ENCODE measurements at regions not wholly inside any gene's neighbourhood (a gene's known extent, or its start where the extent isn't known, plus 50 kb on each side); places are given as distances from the start of the nearest gene placed in this dataset.
"Not testable (repeated sequence)": the region's sequence is repeated elsewhere in the genome, so short reads cannot be mapped to it uniquely, and the experiment has no call there.

DNA sequence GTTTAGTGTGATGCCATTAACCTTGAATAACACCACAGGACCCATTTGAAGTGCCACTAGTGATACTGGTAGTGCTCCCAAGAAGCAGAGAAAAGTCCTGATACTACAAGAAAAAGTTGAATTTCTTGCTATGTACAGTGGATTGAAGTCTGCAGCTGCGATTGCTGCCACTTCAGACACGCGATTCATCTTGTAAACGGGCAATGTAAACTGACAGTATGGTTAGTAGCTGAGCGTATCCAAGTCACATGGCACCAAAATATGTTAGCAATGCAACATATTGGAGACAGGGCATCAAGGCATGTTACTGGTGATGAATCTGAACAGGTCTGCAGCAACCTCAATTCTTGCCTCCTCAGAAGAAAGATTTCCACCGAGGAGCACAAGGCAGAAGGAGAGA, 238.9 kb downstream of the HS3ST3B1 start:
- TF ChIP-seq, protein P1, sequence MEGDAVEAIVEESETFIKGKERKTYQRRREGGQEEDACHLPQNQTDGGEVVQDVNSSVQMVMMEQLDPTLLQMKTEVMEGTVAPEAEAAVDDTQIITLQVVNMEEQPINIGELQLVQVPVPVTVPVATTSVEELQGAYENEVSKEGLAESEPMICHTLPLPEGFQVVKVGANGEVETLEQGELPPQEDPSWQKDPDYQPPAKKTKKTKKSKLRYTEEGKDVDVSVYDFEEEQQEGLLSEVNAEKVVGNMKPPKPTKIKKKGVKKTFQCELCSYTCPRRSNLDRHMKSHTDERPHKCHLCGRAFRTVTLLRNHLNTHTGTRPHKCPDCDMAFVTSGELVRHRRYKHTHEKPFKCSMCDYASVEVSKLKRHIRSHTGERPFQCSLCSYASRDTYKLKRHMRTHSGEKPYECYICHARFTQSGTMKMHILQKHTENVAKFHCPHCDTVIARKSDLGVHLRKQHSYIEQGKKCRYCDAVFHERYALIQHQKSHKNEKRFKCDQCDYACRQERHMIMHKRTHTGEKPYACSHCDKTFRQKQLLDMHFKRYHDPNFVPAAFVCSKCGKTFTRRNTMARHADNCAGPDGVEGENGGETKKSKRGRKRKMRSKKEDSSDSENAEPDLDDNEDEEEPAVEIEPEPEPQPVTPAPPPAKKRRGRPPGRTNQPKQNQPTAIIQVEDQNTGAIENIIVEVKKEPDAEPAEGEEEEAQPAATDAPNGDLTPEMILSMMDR (conservative IDR thresholded peaks at IDR 0.05): no peak
- Mint-ChIP-seq H3K27me3 (no peaks in the 10 kb centered on the region), H3K36me3 (no peaks in the 10 kb centered on the region), H3K27ac (no peak overlapping the region), H3K9me3 (peaks cover 7% of the 10 kb centered on the region), H3K4me3 (no peak overlapping the region), H3K4me1 (ENCODE audit: unreplicated experiment) (no peaks in the 10 kb centered on the region)
- DNase-seq (ENCODE audit: extremely low spot score, unreplicated experiment): no peak

DNA sequence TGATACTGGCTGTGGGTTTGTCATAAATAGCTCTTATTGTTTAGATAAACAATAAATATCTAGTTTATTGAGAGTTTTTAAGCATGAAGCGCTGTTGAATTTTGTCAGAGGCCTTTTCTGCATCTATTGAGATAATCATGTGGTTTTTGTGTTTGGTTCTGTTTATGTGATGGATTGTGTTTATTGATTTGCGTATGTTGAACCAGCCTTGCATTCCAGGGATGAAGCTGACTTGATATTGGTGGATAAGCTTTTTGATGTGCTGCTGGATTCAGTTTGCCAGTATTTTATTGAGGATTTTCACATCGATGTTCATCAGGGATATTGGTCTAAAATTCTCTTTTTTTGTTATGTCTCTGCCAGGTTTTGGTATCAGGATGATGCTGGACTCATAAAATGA, 231.4 kb downstream of the HS3ST3B1 start:
- not testable (repeated sequence) for H3K36me3 Mint-ChIP-seq; H3K4me3 Mint-ChIP-seq; H3K4me1 Mint-ChIP-seq (ENCODE audit: unreplicated experiment); H3K27ac Mint-ChIP-seq; H3K27me3 Mint-ChIP-seq; DNase-seq (ENCODE audit: extremely low spot score, unreplicated experiment)
- H3K9me3 Mint-ChIP-seq: peaks cover 10% of the 10 kb centered on the region

DNA sequence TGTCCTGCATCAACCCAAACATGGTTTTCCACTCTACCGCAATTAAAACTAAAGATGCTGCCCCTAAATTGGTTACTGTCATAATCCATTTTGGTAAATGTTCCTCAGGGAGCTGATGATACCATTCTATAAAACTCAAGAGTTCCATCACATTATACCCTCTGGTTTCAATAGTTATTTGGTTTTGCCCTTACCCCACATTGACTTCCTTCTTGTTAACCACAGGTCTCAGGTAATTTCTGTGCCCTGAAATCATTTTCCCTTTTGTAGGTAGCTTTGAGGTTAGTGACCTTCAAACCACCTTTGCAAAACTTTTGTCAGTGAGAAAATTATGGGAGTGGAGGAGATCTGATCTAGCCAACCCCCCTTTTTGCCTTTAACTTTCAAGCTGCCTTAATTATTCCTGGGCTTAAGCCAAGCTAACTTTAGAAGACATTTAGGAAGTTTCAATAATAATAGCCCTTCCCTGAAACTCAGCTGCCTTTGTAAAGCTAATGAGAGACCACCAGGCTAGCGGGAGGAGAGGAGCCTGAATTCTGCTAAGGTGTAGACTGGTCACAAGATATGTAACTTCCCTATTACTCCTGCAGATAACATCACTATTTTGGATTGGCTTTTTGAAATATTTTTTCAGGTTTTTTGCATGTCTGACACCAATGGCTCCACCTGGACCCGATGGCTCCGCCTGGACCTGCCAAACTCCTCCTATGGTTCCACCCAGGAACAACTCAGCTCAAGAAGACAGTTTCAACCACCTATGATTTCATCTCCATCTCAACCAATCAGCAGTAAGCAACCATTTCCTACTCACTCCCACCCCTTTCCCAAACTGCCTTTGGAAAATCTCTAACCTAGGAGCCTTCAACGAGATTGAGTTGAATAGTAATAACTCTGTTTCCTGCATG, 224.9 kb downstream of the HS3ST3B1 start:
- no peaks in the 10 kb centered on the region for H3K9me3 Mint-ChIP-seq
- H3K27me3 Mint-ChIP-seq: no peaks in the 10 kb centered on the region
- TF ChIP-seq, protein P1 (conservative IDR thresholded peaks at IDR 0.05): no peak
- no peaks in the 10 kb centered on the region for H3K4me1 Mint-ChIP-seq (ENCODE audit: unreplicated experiment)
- H3K27ac Mint-ChIP-seq: no peak overlapping the region
- no peak overlapping the region for H3K4me3 Mint-ChIP-seq
- no peaks in the 10 kb centered on the region for H3K36me3 Mint-ChIP-seq
- DNase-seq (ENCODE audit: extremely low spot score, unreplicated experiment): no peak

DNA sequence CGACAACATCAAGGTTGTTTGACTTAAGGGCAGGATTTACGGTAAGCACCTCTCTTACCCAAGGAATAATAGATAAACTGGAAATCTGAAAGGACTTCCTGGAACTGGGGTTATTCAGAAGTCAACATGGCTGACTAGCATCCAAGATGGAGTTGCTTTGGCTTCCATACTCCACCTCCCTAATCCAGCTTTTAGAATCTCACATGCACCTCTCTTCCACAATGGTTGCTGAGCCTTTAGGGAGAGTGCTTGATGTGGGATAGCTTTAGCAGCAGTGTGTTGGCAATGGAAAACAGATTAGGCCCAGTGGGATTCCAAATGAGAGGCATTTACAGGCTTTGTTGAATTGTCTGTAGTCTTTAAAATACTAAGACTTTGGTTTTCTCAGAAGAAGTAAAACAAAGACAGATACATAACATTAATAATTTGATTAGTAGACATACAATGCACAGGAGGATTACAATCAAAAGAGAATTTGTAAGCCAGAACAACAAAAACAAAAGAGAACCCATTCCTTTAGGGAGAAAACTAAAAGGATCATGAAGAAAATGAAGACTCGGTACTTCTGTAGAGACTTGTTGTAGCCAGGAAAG, 222.0 kb downstream of the HS3ST3B1 start:
- DNase-seq (ENCODE audit: extremely low spot score, unreplicated experiment): no peak
- TF ChIP-seq, protein P1 (conservative IDR thresholded peaks at IDR 0.05): no peak
- H3K9me3 Mint-ChIP-seq: no peaks in the 10 kb centered on the region
- H3K27ac Mint-ChIP-seq: no peak overlapping the region
- no peak overlapping the region for H3K4me3 Mint-ChIP-seq
- no peaks in the 10 kb centered on the region for H3K36me3 Mint-ChIP-seq
- H3K4me1 Mint-ChIP-seq (ENCODE audit: unreplicated experiment): no peaks in the 10 kb centered on the region
- H3K27me3 Mint-ChIP-seq: no peaks in the 10 kb centered on the region

DNA sequence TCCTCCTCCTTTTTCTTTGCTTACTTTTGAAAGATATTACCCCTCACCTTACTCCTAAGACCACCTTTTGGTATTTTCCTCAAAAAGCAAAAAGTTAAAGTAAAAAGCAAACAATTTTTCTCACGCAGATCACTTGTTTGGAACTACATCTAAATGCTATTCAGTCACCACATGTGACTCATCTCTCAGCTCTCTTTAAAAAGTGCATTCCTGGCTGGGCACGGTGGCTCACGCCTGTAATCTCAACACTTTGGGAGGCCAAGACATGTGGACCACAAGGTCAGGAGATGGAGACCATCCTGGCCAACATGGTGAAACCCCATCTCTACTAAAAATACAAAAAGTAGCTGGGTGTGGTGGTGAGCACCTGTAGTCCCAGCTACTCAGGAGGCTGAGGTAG, 218.0 kb downstream of the HS3ST3B1 start:
- H3K9me3 Mint-ChIP-seq; H3K4me1 Mint-ChIP-seq (ENCODE audit: unreplicated experiment); DNase-seq (ENCODE audit: extremely low spot score, unreplicated experiment); H3K4me3 Mint-ChIP-seq; H3K27me3 Mint-ChIP-seq; H3K27ac Mint-ChIP-seq; H3K36me3 Mint-ChIP-seq: not testable (repeated sequence)

DNA sequence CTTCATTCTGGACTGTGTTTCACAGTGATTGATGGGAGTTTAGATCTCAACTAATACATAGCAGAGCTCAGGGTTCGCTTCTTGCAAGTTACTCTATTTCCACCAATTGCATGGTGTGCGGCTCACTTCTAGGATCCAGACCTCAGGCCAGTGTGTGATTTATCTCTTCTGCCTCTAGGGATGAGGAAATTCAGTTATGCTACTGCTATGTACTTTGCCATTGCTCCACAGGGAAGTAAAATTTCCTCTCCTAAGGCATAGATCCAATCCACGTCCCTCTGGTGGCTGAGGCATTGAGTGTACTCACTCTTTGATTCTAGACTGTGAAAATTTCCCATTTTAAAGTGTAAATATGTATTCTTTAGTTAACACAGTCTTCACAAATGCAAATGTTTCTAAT, 214.1 kb downstream of the HS3ST3B1 start:
- Mint-ChIP-seq H3K4me3 (no peak overlapping the region), H3K36me3 (no peaks in the 10 kb centered on the region), H3K27me3 (no peaks in the 10 kb centered on the region), H3K4me1 (ENCODE audit: unreplicated experiment) (no peaks in the 10 kb centered on the region), H3K9me3 (no peaks in the 10 kb centered on the region), H3K27ac (no peak overlapping the region)
- TF ChIP-seq, protein P1 (conservative IDR thresholded peaks at IDR 0.05): peak; percentile 51
- no peak for DNase-seq (ENCODE audit: extremely low spot score, unreplicated experiment)

Measured in type B pancreatic cell (in vitro differentiated cells).